GM21526 (cell line): ENCODE measurements at regions not wholly inside any gene's neighbourhood (a gene's known extent, or its start where the extent isn't known, plus 50 kb on each side); places are given as distances from the start of the nearest gene placed in this dataset.
"Not testable (repeated sequence)": the region's sequence is repeated elsewhere in the genome, so short reads cannot be mapped to it uniquely, and the experiment has no call there.

Experiments
- ATAC-seq: cut with Tn5 transposase; IDR thresholded peaks from one replicate; pipeline ENCODE4 v1.9.1; 2021; ENCODE audit warnings: moderate library complexity; ENCODE audit not compliant: unreplicated experiment, low FRiP score

DNA sequence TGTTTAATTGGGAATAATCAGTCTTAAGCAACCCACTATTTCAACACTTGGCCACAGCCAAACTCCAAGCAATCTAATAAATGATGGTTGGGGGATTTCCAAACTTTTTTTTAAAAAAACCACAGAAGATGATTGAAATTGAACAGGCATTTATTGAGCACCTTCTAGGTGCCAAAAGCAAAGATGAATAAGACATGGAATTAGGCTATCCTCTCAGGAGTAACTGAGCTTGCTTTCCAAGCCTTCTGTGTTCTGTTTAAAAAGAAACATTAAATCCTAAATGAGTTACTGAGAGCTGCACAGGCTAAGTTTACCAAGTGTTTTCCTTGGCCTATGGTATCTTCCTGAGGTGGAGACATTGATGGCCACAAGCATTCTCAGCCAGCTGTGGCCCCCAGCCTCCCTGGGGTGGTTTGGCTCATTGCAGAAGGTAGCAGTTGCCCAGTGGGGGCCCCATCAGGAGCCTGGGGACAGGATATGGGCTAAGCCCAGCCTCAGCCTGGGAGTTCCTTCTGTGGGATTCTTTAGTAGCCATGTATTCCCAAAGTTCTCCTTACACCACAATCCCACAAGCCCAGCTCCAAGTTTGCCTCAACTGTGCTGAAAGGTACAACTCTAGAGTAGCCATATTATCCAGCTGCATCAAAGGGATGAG, 174.3 kb downstream of the C1D start:
- no peak for ATAC-seq

DNA sequence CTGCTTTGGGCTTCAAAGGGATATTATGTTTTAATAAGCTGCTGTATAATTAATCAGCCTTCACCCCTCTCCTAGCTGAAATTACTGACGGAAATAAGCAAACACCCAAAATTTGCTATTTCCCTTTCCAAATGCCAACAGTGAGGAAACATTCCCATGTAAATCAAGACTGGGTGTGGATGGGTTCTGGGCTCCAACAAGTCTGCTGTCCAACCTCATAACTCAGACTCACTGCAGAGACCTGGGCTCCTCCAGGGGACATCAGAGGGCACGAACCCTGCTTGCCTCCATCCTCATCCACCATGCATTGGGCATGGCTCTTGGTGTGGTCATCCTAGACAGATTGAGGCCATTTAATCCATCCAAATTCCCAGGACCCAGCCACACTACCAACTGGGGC, 173.7 kb downstream of the C1D start:
- no peak for ATAC-seq

- ATAC-seq = no peak
These were observed 171.2 kb downstream of the C1D start for GRCh38 chr2:67891642-67892041.

DNA sequence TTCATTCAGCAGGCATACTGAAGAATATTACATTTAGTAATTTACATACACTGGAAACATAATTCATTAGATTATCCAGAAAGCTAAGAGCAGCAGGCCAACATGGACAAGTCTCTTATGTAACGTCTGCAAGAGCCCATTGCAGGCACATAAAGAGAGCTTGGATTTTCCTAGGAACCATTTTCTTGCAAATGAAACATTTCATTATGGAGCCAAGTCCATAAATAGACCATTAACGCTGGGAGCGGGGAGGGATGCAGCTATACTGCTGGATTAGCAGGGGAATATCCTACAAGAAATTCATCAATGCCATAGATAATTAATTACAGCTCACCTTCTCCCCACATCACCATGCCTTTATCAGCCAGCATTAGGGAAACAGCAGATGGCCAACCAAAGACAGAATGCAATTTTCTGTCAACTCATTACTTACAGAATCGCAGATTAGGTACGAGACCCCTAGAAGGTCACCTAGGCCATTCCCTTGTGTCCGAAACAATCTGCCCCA, 170.4 kb downstream of the C1D start:
- no peak for ATAC-seq

- no peak for ATAC-seq
These were observed 167.4 kb downstream of the C1D start for GRCh38 chr2:67895227-67895941.

- ATAC-seq = no peak
These were observed 166.7 kb downstream of the C1D start for GRCh38 chr2:67896076-67896475.

GRCh38 chr2:67896476-67896875, 166.3 kb downstream of the C1D start:
- no peak for ATAC-seq

DNA sequence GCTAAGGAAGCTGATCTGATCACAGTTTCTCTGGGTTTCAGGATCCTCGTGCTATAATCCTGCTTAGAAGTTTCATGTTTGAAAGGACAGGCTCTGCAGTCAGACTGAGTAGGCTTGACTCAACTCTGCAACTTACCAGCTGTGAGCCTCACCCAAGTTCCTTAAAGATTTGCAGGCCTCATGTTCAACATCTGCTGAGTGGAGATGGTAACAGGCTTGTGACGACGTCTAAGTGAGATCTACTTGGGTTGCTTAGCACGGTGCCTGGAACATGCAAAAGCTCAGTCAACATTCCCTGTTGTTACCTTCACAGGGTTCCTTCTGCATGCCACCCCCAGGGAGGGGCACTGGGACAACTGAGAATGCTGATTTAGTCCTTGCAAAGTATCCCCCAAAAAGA, 164.2 kb downstream of the C1D start:
- no peak for ATAC-seq

DNA sequence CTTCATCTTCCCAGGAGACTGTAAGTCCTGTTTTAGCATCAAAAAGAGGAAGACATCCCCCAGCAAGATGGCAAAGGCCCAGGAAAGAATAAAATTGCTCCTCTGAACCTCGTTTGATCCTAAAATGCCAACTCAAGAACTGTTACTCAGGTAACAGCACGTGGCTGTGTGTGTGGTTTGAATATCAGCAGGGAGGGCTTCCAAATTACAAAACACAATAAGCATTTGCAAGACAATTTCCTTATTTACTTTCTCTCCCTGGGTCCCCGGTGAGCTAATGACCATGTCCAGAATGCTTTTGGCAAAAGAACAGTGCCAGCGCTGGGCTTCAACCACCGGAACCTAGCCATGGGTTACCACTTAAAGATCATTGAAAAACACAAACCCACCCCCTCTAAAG, 163.6 kb downstream of the C1D start:
- ATAC-seq = no peak

DNA sequence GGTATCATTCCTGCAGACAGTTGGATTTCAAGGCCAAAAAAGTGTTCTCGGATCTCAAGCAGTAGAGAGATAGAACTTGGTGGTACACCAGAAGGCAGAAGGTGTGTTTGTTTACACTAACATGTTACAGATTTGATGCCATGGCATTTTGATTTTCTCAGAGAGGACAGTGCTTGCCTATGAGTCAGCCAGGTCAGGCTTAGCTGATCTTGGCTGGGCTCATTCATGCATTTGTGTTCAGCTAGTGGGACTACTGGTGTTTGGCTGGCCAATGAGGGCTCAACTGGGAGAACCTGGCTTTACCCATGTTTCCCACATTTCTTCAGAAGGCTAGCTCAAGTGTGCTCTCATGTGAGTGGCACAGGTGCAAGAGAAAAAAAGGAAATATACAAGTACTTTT, 162.0 kb downstream of the C1D start:
- ATAC-seq = no peak

DNA sequence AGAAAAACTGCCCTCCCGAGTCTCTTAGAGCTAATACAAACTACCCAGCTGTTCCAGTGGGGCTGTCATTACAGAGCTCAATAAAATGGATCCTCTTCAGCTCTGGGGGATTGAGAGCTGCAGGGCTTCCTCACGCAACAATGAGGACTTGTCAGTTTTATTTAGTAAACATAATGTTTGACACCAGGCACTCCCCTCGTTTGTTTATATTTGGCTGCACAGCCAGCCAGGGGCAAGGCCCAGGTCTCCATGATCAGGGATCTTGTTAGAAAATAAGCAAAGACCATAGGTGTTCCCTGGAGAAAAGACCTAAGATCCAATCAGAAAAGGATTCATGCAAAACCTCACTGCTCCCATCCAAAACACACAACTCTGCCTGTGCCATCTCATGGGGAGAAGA, 158.2 kb downstream of the C1D start:
- ATAC-seq = no peak

- ATAC-seq = no peak
These were observed 157.8 kb downstream of the C1D start for GRCh38 chr2:67904966-67905365.

DNA sequence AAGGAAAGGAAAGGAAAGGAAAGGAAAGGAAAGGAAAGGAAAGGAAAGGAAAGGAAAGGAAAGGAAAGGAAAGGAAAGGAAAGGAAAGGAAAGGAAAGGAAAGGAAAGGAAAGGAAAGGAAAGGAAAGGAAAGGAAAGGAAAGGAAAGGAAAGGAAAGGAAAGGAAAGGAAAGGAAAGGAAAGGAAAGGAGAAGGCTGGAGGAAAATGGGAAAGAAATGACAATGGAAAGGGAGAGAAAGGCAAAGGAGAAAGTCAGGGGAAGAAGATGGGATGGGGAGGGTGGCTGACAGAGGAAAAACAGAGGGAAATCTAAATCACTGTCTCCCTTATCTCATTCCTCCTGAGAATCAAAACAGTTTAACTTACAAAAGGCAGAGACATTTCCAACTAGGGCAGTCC, 156.3 kb downstream of the C1D start:
- not testable (repeated sequence) for ATAC-seq

- ATAC-seq = no peak
These were observed 145.3 kb downstream of the C1D start for GRCh38 chr2:67917332-67918054.

- no peak for ATAC-seq
These were observed 144.3 kb downstream of the C1D start for GRCh38 chr2:67918471-67918870.

- no peak for ATAC-seq
These were observed 143.3 kb downstream of the C1D start for GRCh38 chr2:67919490-67919889.

GRCh38 chr2:67922080-67922785, 140.6 kb downstream of the C1D start:
- ATAC-seq = no peak

DNA sequence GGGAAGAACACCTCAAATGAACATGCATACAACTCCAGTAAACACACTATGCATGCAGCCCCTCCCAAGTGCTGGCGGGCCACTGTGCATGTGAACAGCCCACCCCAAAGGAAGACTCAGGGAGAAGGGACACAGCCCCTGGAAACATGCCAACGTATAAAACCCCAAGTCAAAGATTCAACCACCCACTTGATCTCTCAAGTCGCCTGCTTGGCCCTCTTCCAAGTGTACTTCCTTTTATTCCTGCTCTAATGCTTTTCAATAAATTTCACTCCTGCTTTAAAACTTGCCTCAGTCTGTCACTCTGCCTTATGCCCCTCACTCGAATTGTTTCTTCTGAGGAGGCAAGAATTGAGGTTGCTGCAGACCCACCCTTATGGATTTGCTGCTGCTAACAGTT, 139.1 kb downstream of the C1D start:
- ATAC-seq = no peak

DNA sequence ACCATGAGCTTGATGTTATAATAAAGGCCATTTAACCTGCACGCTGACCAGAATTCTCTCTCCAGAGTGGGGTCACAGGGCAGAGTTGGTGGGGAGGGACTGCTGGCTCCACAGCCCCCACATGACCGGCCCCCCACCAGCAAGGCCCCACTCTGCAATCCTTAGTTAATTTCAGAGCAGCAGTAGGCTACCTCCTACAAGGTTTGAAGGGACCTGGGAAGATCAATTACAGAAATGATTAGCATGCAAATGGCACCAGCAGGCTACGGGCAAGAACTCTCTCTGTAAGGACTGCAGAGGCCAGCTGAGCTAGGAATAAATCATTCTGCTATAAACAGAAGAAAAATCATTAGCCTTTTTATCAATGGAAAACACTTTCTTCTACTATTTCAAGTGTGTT, 135.3 kb downstream of the C1D start:
- no peak for ATAC-seq

DNA sequence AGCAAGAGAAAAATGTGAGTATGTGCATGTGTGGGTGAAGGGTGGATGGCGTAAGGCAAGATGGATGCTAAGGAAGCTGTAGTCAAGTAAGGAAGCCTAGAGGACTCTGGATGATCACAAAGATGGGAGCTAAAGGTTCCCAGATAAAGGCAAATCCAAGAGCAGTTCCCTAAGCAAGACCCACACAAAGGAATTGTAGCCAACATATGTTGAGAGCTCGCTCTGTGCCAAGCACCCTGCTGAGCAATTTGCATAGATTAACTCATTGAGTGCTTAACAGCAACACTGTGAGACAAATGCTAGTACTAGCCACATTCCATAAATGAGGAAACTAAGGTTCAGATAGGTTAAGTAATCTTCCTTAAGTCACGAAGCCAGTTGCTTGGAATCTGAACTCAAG, 132.6 kb downstream of the C1D start:
- ATAC-seq = no peak

DNA sequence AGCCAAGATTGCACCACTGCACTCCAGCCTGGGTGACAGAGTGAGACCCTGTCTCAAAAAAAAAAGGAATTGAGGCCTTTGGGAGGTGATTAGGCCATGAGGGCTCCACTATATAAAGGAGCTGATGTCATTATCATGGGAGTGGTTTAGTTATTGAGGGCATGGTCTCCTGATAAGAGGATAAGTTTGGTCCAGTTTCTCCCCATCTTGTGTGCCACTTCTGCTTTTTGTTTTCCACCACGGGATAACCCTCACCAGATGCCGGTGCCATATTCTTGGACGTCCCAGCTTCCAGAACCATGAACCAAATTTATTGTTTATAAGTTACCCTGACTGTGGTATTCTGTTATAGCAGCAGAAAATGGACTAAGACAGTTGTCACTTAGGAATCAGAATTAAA, 125.8 kb downstream of the C1D start:
- ATAC-seq = no peak
